ENCODE measurements at regions not wholly inside any gene's neighbourhood (a gene's known extent, or its start where the extent isn't known, plus 50 kb on each side); places are given as distances from the start of the nearest gene placed in this dataset.
A peak's percentile ranks its signal among the peaks of the same experiment; 100 is the strongest.

GRCh38 chr20:40809361-40809760 is 120.3 kb upstream of the MAFB start:
- no peak for DNase-seq

GRCh38 chr20:40810332-40811000 is 121.4 kb upstream of the MAFB start:
- no peak for DNase-seq

- DNase-seq = no peak
Measured at GRCh38 chr20:40811004-40811403, 122.0 kb upstream of the MAFB start.

GRCh38 chr20:40811660-40812414 is 122.8 kb upstream of the MAFB start:
- DNase-seq = no peak

- DNase-seq = no peak
Measured at GRCh38 chr20:40812415-40812925, 123.4 kb upstream of the MAFB start.

GRCh38 chr20:40813029-40813431 is 124.0 kb upstream of the MAFB start:
- DNase-seq = no peak

- no peak for DNase-seq
Measured at GRCh38 chr20:40813708-40814630, 124.9 kb upstream of the MAFB start.

GRCh38 chr20:40814631-40814960 is 125.6 kb upstream of the MAFB start:
- DNase-seq = no peak

GRCh38 chr20:40815156-40816038 is 126.4 kb upstream of the MAFB start:
- no peak for DNase-seq

GRCh38 chr20:40816039-40816352 is 127.0 kb upstream of the MAFB start:
- DNase-seq = no peak

GRCh38 chr20:40821429-40821828 is 132.4 kb upstream of the MAFB start:
- no peak for DNase-seq

- DNase-seq = no peak
Measured at GRCh38 chr20:40826699-40827098, 137.7 kb upstream of the MAFB start.

- no peak for DNase-seq
Measured at GRCh38 chr20:40835321-40835720, 146.3 kb upstream of the MAFB start.

- DNase-seq = no peak
Measured at GRCh38 chr20:40838509-40838908, 149.5 kb upstream of the MAFB start.

GRCh38 chr20:40843251-40843650 is 154.2 kb upstream of the MAFB start:
- DNase-seq = no peak

- DNase-seq = peak; percentile 21
Measured at GRCh38 chr20:40844332-40844731, 155.3 kb upstream of the MAFB start.

- no peak for DNase-seq
Measured at GRCh38 chr20:40848096-40848495, 159.1 kb upstream of the MAFB start.

GRCh38 chr20:40848526-40848925 is 159.5 kb upstream of the MAFB start:
- DNase-seq = no peak

- no peak for DNase-seq
Measured at GRCh38 chr20:40849456-40849855, 160.4 kb upstream of the MAFB start.

- no peak for DNase-seq
Measured at GRCh38 chr20:40851051-40851450, 162.0 kb upstream of the MAFB start.

- DNase-seq = no peak
Measured at GRCh38 chr20:40855269-40855668, 166.2 kb upstream of the MAFB start.

- DNase-seq = no peak
Measured at GRCh38 chr20:40856653-40857052, 167.6 kb upstream of the MAFB start.

- DNase-seq = no peak
Measured at GRCh38 chr20:40860487-40860902, 168.1 kb upstream of the TOP1 start.
